Panc1 (cell line): ENCODE measurements at regions not wholly inside any gene's neighbourhood (a gene's known extent, or its start where the extent isn't known, plus 50 kb on each side); places are given as distances from the start of the nearest gene placed in this dataset.

ENCODE experiments used
- ATAC-seq: fragments of 200-7000 bp; cut with Tn5 transposase; 2 replicates; pipeline ENCODE4 v1.9.1; 2020; ENCODE audit warnings: mild to moderate bottlenecking, moderate library complexity
- BruUV-seq: library from RNA; stranded (reverse); fragments of 400-500 nt; replicated peaks from 2 replicates; lab custom pipeline; 2021; lab: Mats Ljungman, UMichigan
- CTCF ChIA-PET: fragments of 300-600 bp; sonication (Branson Sonifier 250); formaldehyde crosslinking; loops from one replicate; lab custom pipeline; 2022; ENCODE audit warnings: antibody characterized with exemption; lab: Charles Lee
- POLR2A ChIA-PET: fragments of 300-600 bp; sonication (Branson Sonifier 250); formaldehyde crosslinking; loops from one replicate; lab custom pipeline; 2022; ENCODE audit warnings: antibody characterized with exemption; lab: Charles Lee
- DNase-seq: peaks from one replicate; pipeline ENCODE4 v3.0.0-alpha.2; 2010; ENCODE audit warnings: low read depth, low spot score
- H3K27ac ChIP-seq: 2 replicates; pipeline ENCODE4 v1.5.1; 2011; ENCODE audit warnings: mild to moderate bottlenecking, low read length, inconsistent platforms
- H3K27me3 ChIP-seq: fragments of 200-500 bp; sonication (Bioruptor generic); 2 replicates; pipeline ENCODE4 v1.6.0; 2014; ENCODE audit warnings: low read length, inconsistent platforms; ENCODE audit not compliant: control insufficient read depth, insufficient read depth
- H3K36me3 ChIP-seq: fragments of 200-500 bp; sonication (Bioruptor generic); 2 replicates; pipeline ENCODE4 v1.5.1; 2014; ENCODE audit warnings: inconsistent platforms, mild to moderate bottlenecking, low read length, moderate library complexity; ENCODE audit not compliant: control insufficient read depth, insufficient read depth
- H3K4me1 ChIP-seq: 2 replicates; pipeline ENCODE4 v1.5.1; 2011; ENCODE audit warnings: inconsistent platforms, mild to moderate bottlenecking, low read length, moderate library complexity; ENCODE audit not compliant: control insufficient read depth, insufficient read depth
- H3K4me3 ChIP-seq, 2 experiments: 2 replicates each; pipeline ENCODE4 v1.5.1; 2011 to 2012; ENCODE audit warnings: low read depth in 2 of 2, low read length in 2 of 2, mild to moderate bottlenecking in 2 of 2, inconsistent platforms in 1 of 2, moderate library complexity in 1 of 2
- H3K9me3 ChIP-seq: fragments of 200-500 bp; sonication (Bioruptor generic); 2 replicates; pipeline ENCODE4 v1.5.1; 2014; ENCODE audit warnings: low read depth, mild to moderate bottlenecking, inconsistent platforms, low read length, moderate library complexity; ENCODE audit not compliant: control insufficient read depth, insufficient read depth
- CTCF ChIP-seq: fragments of 450-650 bp; IDR thresholded peaks from 2 replicates; pipeline ENCODE4 v1.5.1; 2017; ENCODE audit warnings: mild to moderate bottlenecking
- POLR2AphosphoS5 ChIP-seq: IDR thresholded peaks from 2 replicates; pipeline ENCODE4 v1.6.1; 2012; ENCODE audit warnings: mild to moderate bottlenecking, low read depth, low read length, moderate library complexity
- SIN3A ChIP-seq: IDR thresholded peaks from 2 replicates; pipeline ENCODE4 v1.6.1; 2012; ENCODE audit warnings: low read depth, mild to moderate bottlenecking, low read length, moderate library complexity, borderline replicate concordance; ENCODE audit not compliant: insufficient read depth
- TCF7L2 ChIP-seq: IDR thresholded peaks from 2 replicates; pipeline ENCODE4 v1.6.1; 2011; ENCODE audit warnings: mild to moderate bottlenecking, low read depth, low read length, inconsistent platforms
- in situ Hi-C: cut with HindIII; loops from 2 replicates; pipeline ENCODE4 v1.10.0; 2016; ENCODE audit warnings: low sequenced_read_pairs, low pct_unique_long_range_greater_than_20kb
- intact Hi-C: fragments of 100-400 bp; cut with micrococcal nuclease; formaldehyde crosslinking; loops from one replicate; pipeline ENCODE4 v1.10.0; 2022; ENCODE audit not compliant: unreplicated experiment
- TF ChIP-seq, protein P1 (sequence below), 2 experiments: IDR thresholded peaks; 2 replicates each; pipeline ENCODE4 v1.6.1; 2011 to 2012; ENCODE audit warnings: low read depth in 2 of 2, control low read depth in 1 of 2, low read length in 1 of 2, mild to moderate bottlenecking in 1 of 2, moderate library complexity in 1 of 2; ENCODE audit not compliant: insufficient read depth in 1 of 2

- Histone ChIP-seq H3K4me1 (no peaks in the 10 kb centered on the region), H3K36me3 (no peaks in the 10 kb centered on the region), H3K9me3 (no peaks in the 10 kb centered on the region), H3K27me3 (no peaks in the 10 kb centered on the region), H3K27ac (no peak overlapping the region), H3K4me3 (no peak overlapping the region)
- no peak for ATAC-seq
- CTCF ChIA-PET: no interaction called here
- intact Hi-C loops: no loop called here
- TF ChIP-seq SIN3A (no peak), TCF7L2 (no peak), POLR2AphosphoS5 (no peak), CTCF (no peak)
- TF ChIP-seq, protein P1, sequence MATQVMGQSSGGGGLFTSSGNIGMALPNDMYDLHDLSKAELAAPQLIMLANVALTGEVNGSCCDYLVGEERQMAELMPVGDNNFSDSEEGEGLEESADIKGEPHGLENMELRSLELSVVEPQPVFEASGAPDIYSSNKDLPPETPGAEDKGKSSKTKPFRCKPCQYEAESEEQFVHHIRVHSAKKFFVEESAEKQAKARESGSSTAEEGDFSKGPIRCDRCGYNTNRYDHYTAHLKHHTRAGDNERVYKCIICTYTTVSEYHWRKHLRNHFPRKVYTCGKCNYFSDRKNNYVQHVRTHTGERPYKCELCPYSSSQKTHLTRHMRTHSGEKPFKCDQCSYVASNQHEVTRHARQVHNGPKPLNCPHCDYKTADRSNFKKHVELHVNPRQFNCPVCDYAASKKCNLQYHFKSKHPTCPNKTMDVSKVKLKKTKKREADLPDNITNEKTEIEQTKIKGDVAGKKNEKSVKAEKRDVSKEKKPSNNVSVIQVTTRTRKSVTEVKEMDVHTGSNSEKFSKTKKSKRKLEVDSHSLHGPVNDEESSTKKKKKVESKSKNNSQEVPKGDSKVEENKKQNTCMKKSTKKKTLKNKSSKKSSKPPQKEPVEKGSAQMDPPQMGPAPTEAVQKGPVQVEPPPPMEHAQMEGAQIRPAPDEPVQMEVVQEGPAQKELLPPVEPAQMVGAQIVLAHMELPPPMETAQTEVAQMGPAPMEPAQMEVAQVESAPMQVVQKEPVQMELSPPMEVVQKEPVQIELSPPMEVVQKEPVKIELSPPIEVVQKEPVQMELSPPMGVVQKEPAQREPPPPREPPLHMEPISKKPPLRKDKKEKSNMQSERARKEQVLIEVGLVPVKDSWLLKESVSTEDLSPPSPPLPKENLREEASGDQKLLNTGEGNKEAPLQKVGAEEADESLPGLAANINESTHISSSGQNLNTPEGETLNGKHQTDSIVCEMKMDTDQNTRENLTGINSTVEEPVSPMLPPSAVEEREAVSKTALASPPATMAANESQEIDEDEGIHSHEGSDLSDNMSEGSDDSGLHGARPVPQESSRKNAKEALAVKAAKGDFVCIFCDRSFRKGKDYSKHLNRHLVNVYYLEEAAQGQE (IDR thresholded peaks at IDR 0.05; ENCODE audit: insufficient read depth in 1 of 2, low read depth in 2 of 2, low read length in 1 of 2): no peak
- POLR2A ChIA-PET: no interaction called here
- in situ Hi-C loops: no loop called here
- no TSS peak for BruUV-seq
- DNase-seq: no peak
These were observed 224.2 kb downstream of the DMRT2 start for GRCh38 chr9:1274334-1274733.

DNA sequence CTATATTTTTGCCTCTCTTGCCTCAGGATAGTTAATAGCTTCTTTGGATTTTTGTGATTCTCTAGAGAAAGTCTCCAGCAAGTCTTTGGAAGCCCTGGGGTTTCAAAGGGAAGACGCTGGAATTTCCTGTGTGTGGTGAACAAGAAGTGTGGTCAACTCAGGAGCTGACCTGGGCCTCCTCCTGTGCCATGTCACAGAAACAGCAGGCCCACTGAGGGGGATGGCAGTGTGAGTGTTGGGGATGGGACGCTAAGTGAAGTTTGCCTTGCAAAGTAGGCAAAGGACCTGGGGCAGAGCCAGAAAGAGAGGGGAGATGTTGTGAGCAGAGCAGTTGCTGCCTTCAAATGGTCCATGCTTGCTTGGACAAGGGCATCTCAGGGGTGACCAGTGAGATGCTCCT lies 226.3 kb downstream of the DMRT2 start:
- ChIA-PET CTCF (no interaction called here), POLR2A (no interaction called here)
- no peak overlapping the region for H3K4me3 ChIP-seq
- H3K36me3 ChIP-seq: no peaks in the 10 kb centered on the region
- no peaks in the 10 kb centered on the region for H3K27me3 ChIP-seq
- ATAC-seq (no peak), DNase-seq (no peak)
- in situ Hi-C loops: no loop called here
- TF ChIP-seq SIN3A (no peak), POLR2AphosphoS5 (no peak), CTCF (no peak)
- H3K27ac ChIP-seq: no peak overlapping the region
- intact Hi-C loops: no loop called here
- BruUV-seq: no TSS peak
- no peaks in the 10 kb centered on the region for H3K9me3 ChIP-seq
- H3K4me1 ChIP-seq: no peaks in the 10 kb centered on the region
